Muscle of arm (tissue), 1 donor: ENCODE measurements at regions not wholly inside any gene's neighbourhood (a gene's known extent, or its start where the extent isn't known, plus 50 kb on each side); places are given as distances from the start of the nearest gene placed in this dataset.
"Not testable (repeated sequence)": the region's sequence is repeated elsewhere in the genome, so short reads cannot be mapped to it uniquely, and the experiment has no call there.

Experiments
- DNase-seq: peaks from one replicate; pipeline ENCODE4 v3.0.0-alpha.2; 2013

DNA sequence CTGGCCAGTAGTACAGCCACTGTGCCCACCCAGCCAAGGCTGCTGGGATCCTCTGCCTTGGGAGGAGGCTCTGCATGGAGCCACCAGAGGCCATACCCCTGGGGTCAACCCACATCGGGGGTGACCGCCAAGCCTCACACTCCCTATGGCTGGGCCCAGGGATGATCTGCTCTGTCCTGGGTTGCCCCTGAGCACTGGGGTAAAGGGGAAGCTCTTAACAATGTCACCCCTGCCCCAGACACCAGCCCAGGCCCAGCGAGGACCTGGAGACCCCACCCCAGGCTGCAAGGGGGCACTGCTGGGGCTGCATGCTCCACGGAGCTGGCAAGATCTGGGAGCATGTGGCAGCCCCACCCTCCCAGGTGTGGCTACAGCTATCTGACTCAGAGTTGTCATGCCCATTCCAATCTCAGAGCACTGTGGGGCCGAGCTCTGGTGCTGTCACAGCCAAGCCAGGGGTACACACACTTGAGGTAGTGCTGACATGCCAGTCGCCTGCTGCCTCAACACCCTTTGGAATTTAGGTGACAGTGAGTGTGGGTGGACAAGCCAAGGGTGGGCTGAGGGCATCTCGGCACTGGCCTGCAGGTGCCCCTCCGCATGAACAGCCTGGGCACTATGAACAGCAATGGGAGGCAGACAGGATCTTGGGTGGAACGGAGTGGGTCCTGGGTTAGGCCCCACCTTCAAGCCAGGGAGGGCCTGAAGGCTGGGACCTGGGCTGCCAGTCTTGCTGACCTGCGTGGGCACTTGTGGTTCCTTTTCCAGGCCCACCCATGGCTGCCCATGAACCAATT is 427.7 kb downstream of the LRRIQ3 start:
- DNase-seq, result no peak

DNA sequence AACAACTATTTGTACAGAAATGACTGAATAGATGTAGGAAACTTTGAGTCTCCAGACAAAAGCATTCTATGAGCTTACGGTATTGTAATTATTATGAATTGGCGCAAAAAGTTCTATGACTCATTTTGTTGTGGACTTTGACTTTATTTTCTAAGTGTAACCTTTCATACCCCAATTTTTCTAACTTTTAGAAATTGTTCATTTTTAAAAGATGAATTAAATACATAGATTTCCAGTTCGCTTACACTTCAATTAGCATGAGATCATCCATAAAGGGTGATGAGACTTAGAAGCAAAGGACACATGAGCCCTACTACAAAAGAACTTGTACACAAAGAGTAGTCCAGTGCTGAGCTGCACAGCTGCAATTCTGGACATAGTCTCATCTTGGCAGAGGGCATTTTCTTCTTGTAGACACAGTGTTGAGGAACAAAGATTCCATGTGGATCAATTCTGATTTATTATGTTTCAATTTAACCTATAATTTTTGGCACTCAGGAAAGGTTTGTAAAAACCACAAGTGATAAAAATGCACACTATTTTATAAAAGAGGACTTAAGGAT is 431.1 kb downstream of the LRRIQ3 start:
- peak; percentile 71 for DNase-seq

DNA sequence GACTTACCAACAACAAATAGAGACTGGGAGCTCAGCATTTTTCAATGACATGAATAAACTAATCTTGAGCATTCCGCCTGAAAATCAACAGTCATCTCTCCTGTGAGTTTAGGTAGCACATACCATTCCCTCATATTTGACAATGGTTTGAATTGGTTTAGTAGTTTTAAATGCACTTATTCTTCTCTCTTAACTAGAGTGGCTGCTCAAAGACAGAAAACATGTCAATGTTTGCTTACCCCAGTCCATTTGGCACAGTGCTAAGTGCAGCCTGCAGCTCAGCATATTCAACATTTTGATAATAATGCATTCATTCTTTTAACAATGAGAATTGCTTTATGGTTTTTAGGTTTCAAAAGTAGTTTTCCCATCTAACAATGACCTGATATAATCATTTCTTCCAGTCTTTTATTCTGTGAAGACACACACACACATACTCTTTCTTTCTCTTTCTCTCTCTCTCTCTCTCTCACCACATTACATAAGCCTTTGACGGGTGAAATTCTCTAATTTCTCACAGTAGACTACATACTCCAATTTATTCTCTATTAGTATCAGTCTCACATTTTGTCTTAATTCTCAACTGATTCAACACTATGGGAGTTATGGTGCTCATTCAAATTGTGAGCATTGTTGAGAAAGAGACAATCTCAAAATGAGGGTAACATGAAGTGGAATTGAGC is 432.3 kb downstream of the LRRIQ3 start:
- DNase-seq, result no peak

DNA sequence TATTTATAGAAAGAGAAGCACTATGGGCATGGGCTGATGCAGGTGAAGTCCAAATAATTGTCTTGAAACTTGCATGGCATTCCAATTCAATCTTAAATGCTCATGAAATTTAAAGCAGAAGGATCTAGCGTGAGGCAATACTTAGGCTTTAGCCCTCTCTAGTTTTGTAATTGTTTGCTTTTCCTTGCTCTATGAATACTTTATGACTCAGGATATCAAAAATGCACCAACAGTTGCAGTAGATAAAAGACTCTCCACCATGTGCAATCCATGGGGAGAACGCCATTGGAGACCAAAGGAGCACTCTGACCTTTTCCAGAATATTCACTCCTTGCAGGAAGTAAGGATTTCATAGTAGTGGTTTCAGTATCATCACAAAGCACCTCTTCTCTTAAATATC is 436.4 kb downstream of the LRRIQ3 start:
- no peak for DNase-seq

DNA sequence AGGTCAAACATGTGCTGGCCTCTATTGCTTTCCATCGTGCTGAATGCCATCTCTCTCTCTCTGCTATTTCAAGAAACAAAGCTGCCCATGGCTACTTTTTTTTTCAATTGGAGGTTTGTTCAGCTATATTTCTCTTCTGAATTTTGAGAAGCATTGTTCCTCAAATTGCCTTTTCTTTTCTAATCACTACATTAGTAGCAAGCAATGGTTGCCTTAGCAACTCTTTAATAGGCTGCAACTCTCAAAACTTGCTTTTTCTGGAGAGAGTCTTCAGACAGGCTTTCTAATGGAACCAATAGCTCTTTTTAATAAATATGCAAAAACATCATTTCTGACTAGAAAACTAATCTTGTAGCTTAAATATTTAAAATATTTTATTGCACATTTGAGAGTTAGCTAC is 439.0 kb downstream of the LRRIQ3 start:
- no peak for DNase-seq

DNA sequence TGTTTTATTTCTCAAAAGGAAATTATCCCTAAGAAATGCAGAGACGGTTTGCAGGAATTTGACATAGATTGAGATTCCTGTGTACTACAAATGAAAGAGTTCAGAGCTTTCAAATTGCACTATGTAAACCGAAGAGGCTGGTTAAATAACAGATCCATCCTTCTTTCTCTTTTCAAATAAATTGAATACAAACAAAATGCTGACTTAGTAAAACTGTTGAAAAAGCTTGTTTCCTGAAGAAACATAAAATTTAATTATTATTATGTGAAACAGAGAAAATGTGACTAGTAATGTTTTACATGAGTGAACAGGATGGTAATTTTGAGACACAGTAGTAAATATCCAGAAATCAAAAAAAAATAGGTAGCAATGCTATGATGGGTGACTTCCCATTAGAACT is 441.2 kb downstream of the LRRIQ3 start:
- no peak for DNase-seq

DNA sequence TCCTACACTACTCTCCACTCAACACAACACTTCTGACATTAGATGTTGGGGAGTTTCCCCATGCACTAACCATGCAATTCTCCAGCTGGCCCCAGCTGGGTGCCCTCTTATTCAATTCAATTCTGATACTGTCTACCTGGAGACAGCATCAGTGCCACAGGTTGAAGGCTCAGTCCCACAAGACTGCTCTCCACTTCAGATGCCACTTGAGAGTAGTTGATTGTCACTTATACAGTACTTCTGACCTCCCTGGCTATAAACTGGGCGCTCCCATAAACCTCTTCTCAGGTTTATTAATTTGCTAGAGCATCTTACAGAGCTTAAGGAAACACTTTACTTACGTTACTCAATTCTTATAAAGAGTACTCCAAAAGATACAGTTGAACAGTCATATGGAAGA is 442.3 kb downstream of the LRRIQ3 start:
- no peak for DNase-seq

DNA sequence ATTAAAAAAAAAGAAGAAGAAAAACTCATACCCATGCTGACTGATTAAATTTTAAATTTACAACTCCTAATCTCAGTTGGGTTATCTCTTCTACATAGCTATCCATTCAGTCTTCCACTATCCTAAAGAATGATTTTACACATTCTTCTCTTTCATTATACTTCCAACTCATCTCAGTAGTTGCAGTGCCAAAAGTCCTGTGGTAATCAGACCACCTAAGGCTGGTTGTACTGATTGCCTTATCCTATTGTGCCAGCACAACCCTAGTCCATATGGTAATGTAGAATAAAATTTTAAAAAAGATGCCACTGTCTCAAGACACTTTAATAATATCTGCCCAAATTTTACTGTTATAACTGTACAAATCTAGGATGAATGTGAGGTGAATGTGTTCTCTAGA is 448.0 kb downstream of the LRRIQ3 start:
- no peak for DNase-seq

DNA sequence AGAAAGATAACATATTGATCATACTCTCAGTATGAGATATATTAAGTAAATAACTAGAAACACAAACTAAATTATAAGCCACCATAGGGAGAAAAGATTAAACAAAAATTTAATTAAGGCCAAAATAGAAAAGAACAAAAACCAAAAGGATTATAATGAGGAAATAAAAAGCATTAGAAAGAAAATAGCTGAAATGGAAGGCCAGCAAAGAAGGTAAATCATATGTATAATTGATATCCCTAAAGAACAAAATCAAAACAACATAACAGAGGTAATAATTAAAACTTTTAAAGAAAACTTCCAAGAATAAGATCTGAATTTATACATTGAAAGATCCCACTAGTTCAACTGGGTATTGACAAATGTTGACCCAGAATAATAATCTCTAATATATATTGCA is 453.0 kb downstream of the LRRIQ3 start:
- DNase-seq, result no peak

DNA sequence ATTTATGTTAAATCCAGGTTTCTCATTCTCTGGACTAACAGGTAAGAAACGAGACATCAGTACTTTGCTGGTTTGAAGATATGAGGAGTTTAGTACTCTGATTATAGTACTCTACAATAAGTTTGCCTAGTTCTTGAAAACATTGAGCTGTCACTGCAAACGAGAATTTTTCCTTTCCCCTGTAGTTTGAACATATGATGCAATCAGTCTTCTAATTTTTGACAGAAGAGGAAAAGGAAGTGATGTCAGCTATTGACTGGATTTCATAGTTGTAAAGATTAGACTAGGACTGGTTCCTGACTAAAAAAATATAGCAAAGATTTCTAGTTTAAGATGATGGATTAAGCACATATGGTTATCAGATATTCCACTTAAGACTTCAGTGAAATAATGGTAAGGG is 461.9 kb downstream of the LRRIQ3 start:
- no peak for DNase-seq

DNA sequence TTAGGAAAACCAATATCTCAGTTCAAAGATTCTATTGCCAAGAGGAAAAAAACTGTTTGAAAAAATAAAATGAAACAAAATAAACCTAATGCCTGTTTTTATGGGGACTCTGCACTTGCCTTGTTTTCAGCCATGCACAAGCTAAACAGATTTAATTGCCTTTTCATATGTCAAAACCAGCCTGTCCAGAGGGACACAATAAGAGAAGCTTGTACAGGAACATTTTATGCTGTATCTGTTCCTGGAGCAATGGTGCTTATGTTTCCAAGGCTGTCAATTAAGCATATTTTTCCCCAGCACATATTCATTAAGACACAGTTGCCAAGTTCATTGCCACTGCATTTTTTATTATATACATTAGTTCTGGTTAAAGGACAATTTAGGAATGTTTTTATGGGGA is 470.9 kb downstream of the LRRIQ3 start:
- no peak for DNase-seq

DNA sequence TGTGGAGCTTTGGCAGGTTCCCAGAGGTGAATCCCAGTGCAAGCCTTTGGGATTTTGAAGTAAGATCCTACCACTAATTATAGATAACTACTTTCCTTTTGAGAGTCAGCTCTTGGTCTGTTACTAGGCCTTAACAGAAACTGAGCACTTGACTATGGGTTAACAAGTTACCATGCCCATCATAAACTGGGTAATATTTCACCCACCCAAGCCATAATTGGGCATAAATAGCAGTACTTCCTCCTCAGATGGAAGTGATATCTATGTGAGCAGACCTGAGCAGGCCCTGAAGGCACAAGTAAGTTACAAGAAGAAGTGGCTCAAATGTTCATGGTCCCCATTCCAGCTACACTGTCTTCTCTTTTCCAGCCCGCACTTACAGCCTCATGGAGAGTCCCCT is 475.9 kb downstream of the LRRIQ3 start:
- no peak for DNase-seq

DNA sequence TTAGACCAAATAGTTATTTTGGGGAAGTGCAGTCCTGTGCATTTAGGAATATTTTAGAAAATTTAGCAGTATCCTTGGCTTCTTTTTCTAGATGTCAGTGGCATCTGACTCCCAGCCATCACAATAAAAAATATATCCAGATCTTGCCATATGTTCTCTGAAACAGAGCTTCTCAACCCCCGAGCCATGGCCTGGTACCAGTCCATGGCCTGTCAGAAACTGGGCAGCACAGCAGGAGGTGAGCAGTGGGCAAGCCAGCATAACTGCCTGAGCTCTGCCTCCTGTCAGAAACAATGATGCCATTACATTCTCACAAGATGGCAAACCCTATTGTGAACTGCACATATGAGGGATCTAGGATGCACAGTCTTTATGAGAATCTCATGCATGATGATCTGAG is 480.0 kb downstream of the LRRIQ3 start:
- no peak for DNase-seq

DNA sequence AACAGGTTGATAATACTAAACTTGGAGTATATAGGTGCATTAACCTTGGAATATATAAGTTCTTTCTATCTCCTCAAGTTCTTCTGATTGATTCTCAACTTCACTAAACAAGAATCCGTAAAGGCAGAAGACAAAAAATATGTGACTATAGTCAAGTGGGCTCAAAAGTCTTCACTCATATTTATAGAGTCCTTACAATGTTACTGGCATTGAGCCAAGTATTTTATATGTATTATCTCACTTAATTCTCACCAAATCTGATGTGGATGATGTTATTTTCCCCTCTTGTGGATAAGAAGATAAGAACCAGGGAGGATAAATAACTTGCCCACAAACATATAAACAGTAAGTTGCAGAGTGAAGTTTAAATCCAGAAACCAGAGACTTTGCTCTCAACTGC is 486.9 kb downstream of the LRRIQ3 start:
- DNase-seq, result no peak

DNA sequence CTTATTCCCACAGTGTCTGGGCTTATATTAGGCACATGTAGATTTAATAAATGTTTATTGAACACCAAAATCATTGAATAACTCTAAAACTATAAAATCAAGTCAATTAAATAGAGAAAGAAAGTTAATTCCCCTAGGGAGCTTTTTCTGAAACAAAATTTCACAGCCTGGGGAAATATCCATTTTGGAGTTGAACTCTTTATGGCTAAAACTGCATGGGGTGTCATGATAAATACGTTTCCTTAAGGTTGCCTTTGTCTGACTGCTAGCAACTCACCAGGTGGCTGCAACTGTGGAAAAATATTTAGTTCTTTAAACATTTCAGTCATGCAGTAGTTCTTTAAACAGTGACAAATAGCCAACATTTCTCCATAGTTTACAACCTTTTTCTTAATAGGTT is 496.1 kb downstream of the LRRIQ3 start:
- DNase-seq, result no peak

DNA sequence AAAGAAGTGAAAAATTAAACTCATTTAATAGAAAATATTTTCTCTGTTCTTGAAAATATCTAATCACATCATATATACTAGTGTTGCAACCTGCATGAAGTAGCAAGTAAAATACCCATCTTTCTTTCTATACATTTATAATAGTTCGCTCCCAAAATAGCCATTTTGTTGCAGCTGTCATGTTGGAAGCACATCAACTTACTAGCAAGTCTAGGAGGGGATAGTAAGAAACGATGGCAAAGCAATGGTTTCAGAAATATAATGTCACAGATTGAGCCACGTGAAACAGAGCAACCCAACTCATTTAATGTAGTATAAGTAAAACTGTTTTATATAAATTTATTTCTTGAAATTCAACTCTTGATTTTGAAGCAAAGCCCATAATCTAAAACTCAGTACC is 521.8 kb downstream of the LRRIQ3 start:
- DNase-seq, result no peak

DNA sequence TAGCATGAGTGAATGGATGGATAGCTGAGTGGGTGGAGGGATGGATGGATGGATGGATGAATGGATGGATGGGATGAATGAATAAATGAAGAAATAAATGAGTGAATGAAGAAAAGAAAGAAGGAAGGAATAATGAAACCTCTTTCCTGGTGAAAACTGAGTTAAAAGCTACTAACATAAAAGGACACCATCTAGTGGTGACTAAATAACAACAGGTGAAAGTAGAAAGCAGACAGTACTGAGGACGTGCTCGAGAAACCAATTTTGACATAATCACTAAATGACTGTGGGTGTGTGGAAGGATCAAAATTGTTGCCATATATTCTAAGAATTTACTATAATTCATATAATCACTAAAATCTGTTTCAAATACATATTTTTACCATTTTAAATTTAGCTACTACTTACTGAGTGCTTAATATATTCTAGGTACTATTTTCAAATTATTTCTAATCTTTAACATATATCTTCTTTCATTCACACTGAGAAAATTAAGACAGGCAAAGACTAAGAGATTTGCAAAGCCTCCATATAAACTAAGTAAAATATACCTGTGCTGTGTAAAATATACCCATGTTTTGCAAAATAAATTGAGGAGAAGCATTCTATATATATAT is 522.9 kb downstream of the LRRIQ3 start:
- no peak for DNase-seq

DNA sequence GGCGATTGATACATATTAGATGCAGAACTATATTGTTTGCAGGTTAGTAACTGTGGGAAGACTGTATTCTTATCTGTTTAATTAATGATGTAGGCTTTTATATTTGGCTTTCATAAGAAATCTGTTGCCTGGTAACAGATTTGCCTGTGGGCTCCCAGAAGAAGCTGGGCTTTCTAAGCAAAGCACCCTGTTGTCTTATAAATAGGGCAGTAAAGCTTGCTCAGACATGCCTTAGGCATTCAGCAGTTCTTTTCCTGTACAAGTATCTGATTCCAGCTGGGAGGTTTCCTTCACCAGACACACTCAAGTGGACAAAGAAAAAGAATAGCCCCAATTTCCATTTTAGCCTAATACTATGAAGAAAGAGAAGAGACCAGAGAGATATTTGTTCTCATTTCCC is 524.0 kb downstream of the LRRIQ3 start:
- no peak for DNase-seq

DNA sequence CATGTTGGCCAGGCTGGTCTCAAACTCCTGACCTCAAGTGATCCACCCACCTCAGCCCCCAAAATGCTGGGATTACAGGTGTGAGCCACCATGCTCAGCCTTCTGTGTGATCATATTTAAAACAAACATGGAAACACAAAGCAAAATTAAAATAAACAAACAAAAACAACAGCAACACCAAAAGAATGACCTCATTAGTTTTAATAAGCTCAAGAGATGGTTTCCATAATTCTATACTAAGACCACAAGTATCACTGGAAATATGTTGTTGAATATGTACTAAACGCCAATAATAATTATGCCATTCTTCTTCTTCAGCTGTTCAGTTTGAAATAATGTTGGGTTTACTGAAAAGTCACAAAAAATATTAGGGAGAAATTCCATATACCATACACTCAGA is 526.4 kb downstream of the LRRIQ3 start:
- no peak for DNase-seq

DNA sequence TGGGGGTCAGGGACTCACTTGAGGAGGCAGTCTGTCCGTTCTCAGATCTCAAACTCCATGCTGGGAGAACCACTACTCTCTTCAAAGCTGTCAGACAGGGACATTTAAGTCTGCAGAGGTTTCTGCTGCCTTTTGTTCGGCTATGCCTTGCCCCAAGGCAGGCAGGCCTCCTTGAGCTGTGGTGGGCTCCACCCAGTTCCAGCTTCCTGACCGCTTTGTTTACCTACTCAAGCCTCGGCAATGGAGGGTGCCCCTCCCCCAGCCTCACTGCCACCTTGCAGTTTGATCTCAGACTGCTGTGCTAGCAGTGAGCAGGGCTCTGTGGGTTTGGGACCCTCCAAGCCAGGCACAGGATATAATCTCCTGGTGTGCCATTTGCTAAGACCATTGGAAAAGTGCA is 530.0 kb downstream of the LRRIQ3 start:
- not testable (repeated sequence) for DNase-seq

DNA sequence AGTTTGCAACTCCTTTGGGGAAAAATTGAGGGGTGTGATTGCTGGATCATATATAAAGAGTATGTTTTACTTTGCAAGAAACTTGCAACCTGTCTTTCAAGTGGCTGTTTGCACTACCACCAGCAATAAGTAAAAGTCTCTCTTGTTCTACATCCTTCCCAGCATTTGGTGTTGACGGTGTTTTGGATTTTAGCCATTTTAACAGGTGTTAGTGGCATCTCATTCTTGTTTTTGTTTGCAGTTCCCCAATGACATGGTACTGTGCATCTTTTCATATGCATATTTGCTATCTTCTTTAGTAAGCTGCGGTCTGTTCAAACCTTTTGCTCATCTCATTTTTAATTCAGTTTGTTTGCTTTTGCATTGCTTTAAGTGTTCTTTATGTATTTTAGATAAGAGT is 535.5 kb downstream of the LRRIQ3 start:
- no peak for DNase-seq

DNA sequence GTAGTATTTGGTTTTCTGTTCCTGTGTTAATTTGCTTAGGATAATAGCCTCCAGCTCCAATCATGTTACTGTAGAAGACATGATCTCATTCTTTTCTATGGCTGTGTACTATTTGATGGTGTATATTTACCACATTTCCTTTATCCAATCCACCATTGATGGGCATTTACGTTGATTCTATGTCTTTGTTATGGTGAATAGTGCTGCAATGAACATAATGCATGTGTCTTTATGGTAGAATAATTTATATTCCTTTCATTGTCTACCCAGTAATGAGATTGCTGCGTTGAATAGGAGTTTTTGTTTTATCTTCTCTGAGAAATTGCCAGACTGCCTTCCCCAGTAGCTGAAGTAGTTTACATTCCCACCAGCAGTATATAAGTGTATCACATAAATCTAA is 538.8 kb downstream of the LRRIQ3 start:
- DNase-seq, result no peak

DNA sequence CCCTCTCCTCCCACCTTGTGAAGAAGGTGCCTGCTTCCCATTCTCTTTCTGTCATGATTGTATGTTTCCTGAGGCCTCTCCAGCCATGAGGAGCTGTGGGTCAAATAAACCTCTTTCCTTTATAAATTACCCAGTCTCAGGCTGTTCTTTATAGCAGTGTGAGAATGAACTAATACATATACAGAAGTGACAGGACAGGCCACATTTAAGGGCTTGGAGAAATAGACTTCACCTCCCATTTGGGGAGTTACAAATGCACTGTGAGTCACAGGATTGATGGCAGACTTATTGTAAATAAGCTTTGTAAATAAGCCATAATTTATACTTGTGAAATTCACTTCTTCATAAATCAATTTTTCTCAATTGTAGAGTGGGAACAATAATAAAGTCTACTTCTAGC is 543.3 kb downstream of the LRRIQ3 start:
- DNase-seq, result no peak
